Brain microvascular endothelial cell (primary cell): ENCODE measurements at regions not wholly inside any gene's neighbourhood (a gene's known extent, or its start where the extent isn't known, plus 50 kb on each side); places are given as distances from the start of the nearest gene placed in this dataset.

Experiments used
- DNase-seq: peaks from one replicate; pipeline ENCODE4 v3.0.0-alpha.2; 2020
- H3K27ac ChIP-seq: fragments of 250-450 bp; sonication (Bioruptor Pico); 2 replicates; pipeline ENCODE4 v1.5.1; 2020; ENCODE audit warnings: mild to moderate bottlenecking, moderate library complexity
- H3K27me3 ChIP-seq: fragments of 250-450 bp; sonication (Bioruptor Pico); replicated peaks from 2 replicates; pipeline ENCODE4 v1.5.1; 2020; ENCODE audit warnings: mild to moderate bottlenecking
- H3K36me3 ChIP-seq: fragments of 250-450 bp; sonication (Bioruptor Pico); replicated peaks from 2 replicates; pipeline ENCODE4 v1.5.1; 2020; ENCODE audit warnings: mild to moderate bottlenecking
- H3K4me3 ChIP-seq: 2 replicates; pipeline ENCODE4 v1.5.1; 2011; ENCODE audit warnings: low read depth, mild to moderate bottlenecking, control low read depth, low read length, moderate library complexity
- in situ Hi-C: cut with HindIII; loops from 2 replicates; pipeline ENCODE4 v1.10.0; 2017; ENCODE audit warnings: low sequenced_read_pairs, low pct_ligation_motif_present
- TF ChIP-seq, protein P1 (sequence below): IDR thresholded peaks from 2 replicates; pipeline ENCODE4 v1.5.1; 2011; ENCODE audit warnings: low read depth, mild to moderate bottlenecking, moderate library complexity, low read length, control low read depth, inconsistent platforms; ENCODE audit errors: missing control alignments

DNA sequence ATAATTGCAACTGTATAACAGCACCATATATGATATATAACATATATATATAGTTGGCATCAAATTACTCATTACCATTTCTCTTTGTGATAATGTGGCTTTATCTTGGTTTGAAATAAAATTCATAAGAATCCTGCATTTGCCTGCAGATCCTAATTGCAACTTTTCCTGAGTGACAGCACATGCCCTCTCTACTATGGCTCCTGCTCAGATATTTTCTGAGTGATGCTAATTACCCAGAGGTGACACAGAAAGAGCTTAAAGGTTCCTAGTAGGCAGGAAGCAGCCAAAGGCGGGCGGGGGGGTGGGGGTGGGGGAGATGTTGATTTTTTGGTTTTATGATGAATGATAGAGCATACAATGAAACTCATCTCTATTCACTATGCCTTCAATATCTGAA lies 370.6 kb downstream of the MFSD1 start:
- Histone ChIP-seq H3K4me3 (no peak overlapping the region), H3K27ac (no peak overlapping the region), H3K27me3 (no peaks in the 10 kb centered on the region), H3K36me3 (no peaks in the 10 kb centered on the region)
- DNase-seq: no peak
- in situ Hi-C loops: no loop called here
- TF ChIP-seq, protein P1, sequence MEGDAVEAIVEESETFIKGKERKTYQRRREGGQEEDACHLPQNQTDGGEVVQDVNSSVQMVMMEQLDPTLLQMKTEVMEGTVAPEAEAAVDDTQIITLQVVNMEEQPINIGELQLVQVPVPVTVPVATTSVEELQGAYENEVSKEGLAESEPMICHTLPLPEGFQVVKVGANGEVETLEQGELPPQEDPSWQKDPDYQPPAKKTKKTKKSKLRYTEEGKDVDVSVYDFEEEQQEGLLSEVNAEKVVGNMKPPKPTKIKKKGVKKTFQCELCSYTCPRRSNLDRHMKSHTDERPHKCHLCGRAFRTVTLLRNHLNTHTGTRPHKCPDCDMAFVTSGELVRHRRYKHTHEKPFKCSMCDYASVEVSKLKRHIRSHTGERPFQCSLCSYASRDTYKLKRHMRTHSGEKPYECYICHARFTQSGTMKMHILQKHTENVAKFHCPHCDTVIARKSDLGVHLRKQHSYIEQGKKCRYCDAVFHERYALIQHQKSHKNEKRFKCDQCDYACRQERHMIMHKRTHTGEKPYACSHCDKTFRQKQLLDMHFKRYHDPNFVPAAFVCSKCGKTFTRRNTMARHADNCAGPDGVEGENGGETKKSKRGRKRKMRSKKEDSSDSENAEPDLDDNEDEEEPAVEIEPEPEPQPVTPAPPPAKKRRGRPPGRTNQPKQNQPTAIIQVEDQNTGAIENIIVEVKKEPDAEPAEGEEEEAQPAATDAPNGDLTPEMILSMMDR: no peak

DNA sequence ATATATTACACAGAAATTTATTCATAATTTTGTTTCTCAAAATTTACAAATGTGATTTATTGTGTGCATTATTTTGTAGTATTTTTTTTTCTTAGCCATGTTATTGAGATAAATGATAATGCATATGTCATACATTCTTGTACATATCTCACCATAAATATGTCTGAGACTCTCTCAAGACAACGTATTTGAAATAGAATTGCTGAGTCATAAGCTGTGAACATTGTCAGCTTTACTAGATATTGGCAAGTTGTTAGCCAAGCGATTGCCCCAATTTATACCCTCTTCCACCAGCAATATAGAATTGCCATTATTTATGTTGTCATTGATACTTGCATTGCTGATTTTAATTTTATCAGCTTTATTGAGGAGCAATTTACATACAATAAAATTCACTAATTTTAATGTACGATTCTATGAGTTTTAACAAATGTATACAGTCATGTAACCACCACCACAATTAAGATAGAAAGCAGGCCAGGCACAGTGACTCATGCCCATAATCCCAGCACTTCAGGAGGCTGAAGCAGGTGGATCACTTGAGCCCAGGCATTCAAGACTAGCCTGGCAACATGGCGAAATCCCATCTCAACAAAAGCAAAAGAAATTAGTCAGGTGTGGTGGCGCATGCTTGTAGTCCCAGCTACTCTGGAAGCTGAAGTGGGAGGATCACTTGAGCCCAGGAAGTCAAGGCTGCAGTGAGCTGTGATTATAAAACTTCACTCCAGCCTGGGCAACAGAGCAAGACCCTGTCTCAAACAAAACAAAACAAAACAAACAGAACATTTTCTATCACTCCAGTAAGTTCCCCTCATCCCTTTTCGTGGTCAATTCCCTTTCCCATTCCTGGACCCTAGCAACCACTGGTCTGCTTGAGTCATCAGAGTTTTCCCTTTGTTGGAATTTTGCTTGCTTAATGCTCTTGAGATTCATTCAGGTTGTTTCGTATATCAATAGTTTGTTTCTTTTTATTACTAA lies 373.1 kb downstream of the MFSD1 start:
- H3K36me3 ChIP-seq: no peaks in the 10 kb centered on the region
- H3K4me3 ChIP-seq: no peak overlapping the region
- H3K27ac ChIP-seq: no peak overlapping the region
- H3K27me3 ChIP-seq: no peaks in the 10 kb centered on the region
- in situ Hi-C loops: no loop called here
- DNase-seq: no peak
- TF ChIP-seq, protein P1: no peak

DNA sequence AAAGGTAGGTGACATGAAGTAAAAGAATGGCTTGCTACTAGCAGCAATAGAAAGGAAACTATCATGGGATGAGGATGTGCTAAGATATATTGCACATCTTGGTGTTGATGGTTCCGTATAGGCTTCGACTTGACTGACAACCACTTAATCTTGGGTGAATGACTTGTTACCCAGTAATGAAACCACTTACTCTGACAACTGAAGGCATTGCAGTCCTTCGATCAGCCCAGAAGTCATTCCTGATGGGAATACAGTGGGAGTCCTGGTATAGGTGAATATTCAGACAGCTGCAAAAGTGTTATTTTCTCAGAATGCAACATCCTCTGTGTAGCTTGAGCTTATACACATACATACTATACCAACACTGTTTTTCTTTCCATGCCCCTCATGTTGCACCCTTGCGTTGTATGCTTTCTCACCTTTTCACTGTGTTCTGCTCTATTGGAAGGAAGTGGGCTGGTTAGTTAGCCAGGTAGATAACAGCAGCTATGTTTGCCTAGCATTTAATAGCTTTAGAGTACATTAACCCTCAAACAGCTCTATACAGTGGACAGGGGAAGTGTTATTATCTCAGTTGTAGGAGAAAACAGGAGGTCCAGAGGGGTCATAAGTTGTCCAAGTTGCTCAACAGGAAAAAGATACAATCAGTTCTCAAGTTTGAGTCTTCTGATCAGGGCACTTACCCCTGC lies 376.5 kb downstream of the MFSD1 start:
- in situ Hi-C loops: no loop called here
- DNase-seq: no peak
- TF ChIP-seq, protein P1: no peak
- Histone ChIP-seq H3K27ac (no peak overlapping the region), H3K4me3 (no peak overlapping the region), H3K36me3 (no peaks in the 10 kb centered on the region), H3K27me3 (no peaks in the 10 kb centered on the region)

GRCh38 chr3:159182961-159183360 lies 381.1 kb downstream of the MFSD1 start:
- H3K27me3 ChIP-seq: no peaks in the 10 kb centered on the region
- H3K36me3 ChIP-seq: no peaks in the 10 kb centered on the region
- H3K4me3 ChIP-seq: no peak overlapping the region
- DNase-seq: no peak
- H3K27ac ChIP-seq: no peak overlapping the region
- TF ChIP-seq, protein P1: no peak
- in situ Hi-C loops: no loop called here

GRCh38 chr3:159185443-159186050 lies 383.7 kb downstream of the MFSD1 start:
- TF ChIP-seq, protein P1: no peak
- DNase-seq: no peak
- Histone ChIP-seq H3K27me3 (no peaks in the 10 kb centered on the region), H3K27ac (no peak overlapping the region), H3K36me3 (no peaks in the 10 kb centered on the region), H3K4me3 (no peak overlapping the region)
- in situ Hi-C loops: no loop called here
